ENCODE measurements at regions not wholly inside any gene's neighbourhood (a gene's known extent, or its start where the extent isn't known, plus 50 kb on each side); places are given as distances from the start of the nearest gene placed in this dataset.

DNA sequence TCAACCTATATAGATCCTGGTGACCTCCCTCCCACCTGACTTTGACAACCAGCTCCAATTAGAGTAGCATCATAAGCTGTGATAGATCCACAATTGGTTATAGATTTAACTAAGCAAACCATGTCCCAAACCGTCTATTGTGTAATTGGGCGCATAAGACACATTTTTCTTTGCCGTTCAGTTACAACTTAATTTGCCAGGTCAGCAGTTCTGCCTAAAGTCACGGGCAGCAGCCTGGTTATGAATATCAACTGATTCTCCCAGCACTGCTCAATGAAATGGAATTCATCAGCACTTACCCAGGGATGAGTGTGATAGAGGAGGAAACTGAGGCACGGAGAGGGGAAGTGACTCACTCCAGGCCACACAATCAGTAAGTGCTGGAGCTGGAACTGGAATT lies 73.4 kb downstream of the KLHDC7A start:
- no peak for TF ChIP-seq CTCF (IDR thresholded peaks at IDR 0.05; ENCODE audit: low read length)
- TF ChIP-seq EZH2 (IDR thresholded peaks at IDR 0.05; ENCODE audit: borderline replicate concordance, low read length), result no peak
